22Rv1 (cell line): ENCODE measurements at regions not wholly inside any gene's neighbourhood (a gene's known extent, or its start where the extent isn't known, plus 50 kb on each side); places are given as distances from the start of the nearest gene placed in this dataset.

Source experiments
- CTCF ChIP-seq: fragments of 450-650 bp; IDR thresholded peaks from 2 replicates; pipeline ENCODE4 v1.5.1; 2017; ENCODE audit warnings: mild to moderate bottlenecking
- ZFX ChIP-seq: fragments of 450-650 bp; IDR thresholded peaks from 2 replicates; pipeline ENCODE4 v1.6.1; 2017; ENCODE audit warnings: antibody characterized with exemption, borderline replicate concordance

GRCh38 chr2:181340891-181341290 lies 116.3 kb upstream of the ITGA4 start:
- TF ChIP-seq CTCF (no peak), ZFX (no peak)
